ENCODE measurements at regions not wholly inside any gene's neighbourhood (a gene's known extent, or its start where the extent isn't known, plus 50 kb on each side); places are given as distances from the start of the nearest gene placed in this dataset.

DNA sequence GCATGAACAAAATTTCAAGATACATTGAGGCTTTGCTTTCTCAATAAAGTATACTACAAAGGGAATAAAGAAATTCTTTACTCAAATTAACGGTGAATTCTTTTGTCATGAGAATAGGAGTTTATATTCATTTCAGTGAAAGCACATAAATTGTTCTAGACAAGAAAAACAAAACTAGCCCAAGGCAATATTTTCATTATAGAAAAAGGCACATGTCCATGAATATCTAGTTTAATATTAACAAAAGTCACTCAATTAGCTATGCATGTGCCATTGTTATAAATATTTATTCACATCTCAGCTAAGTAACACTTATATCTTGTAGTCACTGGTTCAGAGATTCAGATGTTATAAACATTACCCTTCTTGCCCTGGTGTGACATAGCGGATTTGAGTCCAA lies 369.3 kb downstream of the GPATCH2 start:
- TF ChIP-seq, protein P1, sequence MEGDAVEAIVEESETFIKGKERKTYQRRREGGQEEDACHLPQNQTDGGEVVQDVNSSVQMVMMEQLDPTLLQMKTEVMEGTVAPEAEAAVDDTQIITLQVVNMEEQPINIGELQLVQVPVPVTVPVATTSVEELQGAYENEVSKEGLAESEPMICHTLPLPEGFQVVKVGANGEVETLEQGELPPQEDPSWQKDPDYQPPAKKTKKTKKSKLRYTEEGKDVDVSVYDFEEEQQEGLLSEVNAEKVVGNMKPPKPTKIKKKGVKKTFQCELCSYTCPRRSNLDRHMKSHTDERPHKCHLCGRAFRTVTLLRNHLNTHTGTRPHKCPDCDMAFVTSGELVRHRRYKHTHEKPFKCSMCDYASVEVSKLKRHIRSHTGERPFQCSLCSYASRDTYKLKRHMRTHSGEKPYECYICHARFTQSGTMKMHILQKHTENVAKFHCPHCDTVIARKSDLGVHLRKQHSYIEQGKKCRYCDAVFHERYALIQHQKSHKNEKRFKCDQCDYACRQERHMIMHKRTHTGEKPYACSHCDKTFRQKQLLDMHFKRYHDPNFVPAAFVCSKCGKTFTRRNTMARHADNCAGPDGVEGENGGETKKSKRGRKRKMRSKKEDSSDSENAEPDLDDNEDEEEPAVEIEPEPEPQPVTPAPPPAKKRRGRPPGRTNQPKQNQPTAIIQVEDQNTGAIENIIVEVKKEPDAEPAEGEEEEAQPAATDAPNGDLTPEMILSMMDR (IDR thresholded peaks at IDR 0.05) = no peak
- no peak for TF ChIP-seq POLR2A (IDR thresholded peaks at IDR 0.05)
